A673 (cell line): ENCODE measurements at regions not wholly inside any gene's neighbourhood (a gene's known extent, or its start where the extent isn't known, plus 50 kb on each side); places are given as distances from the start of the nearest gene placed in this dataset.
"Not testable (repeated sequence)": the region's sequence is repeated elsewhere in the genome, so short reads cannot be mapped to it uniquely, and the experiment has no call there.

Experiments used
- CTCF ChIP-seq: fragments of 300-800, 200-600 bp; sonication (generic); conservative IDR thresholded peaks from 2 replicates; pipeline ENCODE4 v1.5.1; 2017; ENCODE audit warnings: low read depth, mild to moderate bottlenecking, antibody characterized with exemption, low read length, moderate library complexity, mixed read lengths
- EZH2 ChIP-seq: fragments of 200-600 bp; sonication (generic); IDR thresholded peaks from 2 replicates; pipeline ENCODE4 v1.6.1; 2017; ENCODE audit warnings: borderline replicate concordance, low read depth, mild to moderate bottlenecking, mixed read lengths, antibody characterized with exemption, low read length; ENCODE audit not compliant: poor library complexity, severe bottlenecking

GRCh38 chr19:20358841-20359465, 191.9 kb downstream of the ZNF486 start:
- not testable (repeated sequence) for TF ChIP-seq CTCF, EZH2
